GM19397 (cell line): ENCODE measurements at regions not wholly inside any gene's neighbourhood (a gene's known extent, or its start where the extent isn't known, plus 50 kb on each side); places are given as distances from the start of the nearest gene placed in this dataset.
"Not testable (repeated sequence)": the region's sequence is repeated elsewhere in the genome, so short reads cannot be mapped to it uniquely, and the experiment has no call there.

ENCODE experiments used
- ATAC-seq: cut with Tn5 transposase; IDR thresholded peaks from one replicate; pipeline ENCODE4 v1.9.1; 2021; ENCODE audit warnings: mild to moderate bottlenecking, moderate library complexity; ENCODE audit not compliant: unreplicated experiment

DNA sequence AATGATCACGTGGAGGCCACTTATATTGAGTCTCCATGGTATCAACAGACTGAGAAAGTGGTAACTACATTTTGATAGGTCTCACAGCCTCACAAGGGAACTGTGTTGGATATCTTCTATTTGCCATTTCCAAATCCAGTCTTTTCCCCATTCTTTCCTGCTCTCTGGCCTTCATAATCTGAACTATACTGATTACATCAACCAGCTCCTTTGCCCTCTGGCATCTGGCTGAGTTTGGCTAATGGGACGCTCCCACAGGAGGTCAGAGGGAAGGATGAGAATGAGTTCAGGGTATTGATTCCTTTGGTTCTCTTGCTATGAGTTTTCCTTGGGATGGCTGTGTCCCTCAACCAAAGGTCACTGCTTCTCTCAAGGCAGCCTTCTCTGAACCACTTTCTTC is 152.6 kb downstream of the RTL9 start:
- no peak for ATAC-seq

DNA sequence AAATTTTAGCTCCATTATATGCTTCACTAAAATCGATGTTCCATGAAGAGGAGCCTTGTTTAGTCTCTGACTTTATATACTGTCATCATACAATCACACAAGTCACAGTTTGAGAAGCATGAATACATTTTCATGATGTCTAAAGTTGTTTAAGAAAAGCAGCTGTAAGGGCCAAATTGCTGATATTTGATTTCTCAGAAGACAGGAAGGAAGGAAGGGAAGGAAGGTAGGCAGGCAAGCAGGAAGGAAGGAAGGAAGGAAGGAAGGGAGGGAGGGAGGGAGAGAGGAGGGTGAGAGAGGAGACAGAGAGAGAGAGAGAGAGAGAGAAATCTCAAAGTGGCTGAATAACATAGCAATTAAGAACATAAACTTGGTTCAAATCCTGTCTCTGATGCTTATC is 153.7 kb downstream of the RTL9 start:
- ATAC-seq: no peak

DNA sequence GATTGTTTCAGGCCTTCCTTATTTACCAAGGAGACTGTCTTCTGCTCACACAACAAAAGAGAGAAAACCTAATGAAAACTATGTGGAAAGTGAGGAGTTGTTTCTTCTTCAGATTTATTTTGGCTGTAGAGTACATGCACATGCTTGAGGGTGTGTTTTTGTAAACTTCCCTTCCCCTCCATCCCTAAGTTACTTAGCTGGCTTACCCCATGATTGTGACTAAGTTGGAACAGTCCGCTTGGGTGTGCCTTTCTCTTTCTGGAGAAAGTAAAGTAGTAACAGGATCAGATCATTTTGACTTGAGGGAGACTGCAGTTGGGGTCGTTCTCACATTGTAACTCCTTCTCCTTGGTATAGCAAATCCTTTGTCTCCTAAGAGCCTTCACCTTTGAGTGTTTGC is 155.9 kb downstream of the RTL9 start:
- no peak for ATAC-seq

DNA sequence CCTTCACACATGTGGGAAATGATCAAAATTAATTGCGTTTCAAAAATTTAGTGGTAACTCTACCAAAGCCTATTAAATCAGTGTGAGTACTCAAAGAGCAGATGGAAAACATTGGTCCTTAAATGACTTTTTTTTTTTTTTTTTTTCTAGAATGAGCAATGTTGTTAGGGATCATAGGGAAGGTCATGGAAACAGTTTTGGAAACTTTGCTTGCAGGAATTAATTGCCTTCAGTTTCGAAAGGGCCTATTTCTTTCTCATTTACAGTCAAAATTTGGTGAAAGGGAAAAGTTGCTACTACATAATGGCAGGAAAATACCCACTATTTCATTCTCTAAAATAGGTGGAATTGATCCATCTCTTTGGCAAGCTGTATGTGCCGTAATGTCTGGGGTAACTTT is 160.9 kb downstream of the RTL9 start:
- no peak for ATAC-seq

DNA sequence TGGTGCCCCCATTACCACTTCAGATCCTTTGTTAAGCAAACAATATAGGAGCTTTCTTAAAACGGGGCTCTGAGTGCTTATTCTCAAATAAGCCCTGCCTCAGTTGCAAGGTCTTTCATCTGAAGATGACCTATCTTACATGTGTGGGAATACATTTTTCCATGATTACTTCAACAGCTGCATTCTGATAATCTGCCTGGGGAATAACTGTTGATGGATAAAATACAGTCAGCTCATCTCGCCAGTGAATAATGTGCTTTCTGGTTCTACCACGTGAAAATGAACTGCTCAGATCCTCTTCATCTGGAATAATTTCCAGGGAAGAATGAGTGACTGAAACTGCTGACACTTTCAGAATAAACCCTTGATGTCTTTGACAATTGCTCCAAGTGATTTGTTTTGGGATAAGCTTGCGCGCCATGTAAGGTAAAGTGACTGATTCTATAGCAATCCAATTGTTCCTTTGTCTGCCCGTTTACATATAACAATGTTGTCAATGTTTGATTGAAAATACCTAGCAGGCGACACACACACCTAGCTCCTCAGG is 161.3 kb downstream of the RTL9 start:
- no peak for ATAC-seq

DNA sequence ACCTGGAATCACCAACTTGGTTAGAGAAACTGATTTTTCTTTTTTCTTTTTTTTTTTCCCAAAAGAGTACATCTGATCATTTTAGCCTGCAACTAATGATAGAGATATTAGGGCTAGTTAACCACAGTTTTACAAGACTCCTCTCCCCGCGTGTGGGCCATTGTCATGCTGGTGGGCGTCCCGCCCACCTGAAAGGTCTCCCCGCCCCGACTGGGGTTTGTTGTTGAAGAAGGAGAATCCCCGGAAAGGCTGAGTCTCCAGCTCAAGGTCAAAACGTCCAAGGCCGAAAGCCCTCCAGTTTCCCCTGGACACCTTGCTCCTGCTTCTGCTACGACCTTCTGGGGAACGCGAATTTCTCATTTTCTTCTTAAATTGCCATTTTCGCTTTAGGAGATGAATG is 162.0 kb downstream of the RTL9 start:
- not testable (repeated sequence) for ATAC-seq

DNA sequence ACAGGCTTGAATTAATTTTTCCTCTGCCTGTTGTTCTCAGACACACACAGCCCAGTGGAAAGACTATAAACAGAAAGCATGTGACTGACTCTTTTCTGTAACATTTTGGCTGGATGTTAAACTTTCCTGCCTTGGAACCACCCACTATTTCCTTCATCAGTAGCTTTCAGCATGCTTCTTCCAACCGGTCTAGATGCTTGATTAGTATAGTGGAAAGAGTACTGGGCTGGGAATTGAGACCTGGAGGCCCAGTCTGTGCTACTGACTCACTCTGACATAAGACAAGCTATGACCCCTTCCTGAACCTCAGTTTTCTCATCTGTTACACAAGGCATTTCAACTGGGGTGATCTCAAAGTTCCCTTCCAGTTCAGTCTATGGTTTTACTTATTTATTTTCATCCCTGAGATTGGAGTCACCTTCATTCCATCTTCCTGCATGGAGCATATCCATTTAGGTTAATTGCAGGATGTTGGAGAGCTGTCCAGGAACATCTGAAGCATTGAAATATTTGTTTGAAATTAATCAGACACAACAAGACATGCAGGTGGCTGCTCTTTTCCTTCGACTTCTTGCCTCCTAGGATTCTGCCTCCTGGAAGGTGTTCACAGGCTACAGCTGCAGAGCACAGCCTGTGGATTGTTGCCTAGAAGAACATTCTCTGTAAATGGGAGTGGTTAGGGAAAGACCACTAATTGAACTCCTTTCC is 173.4 kb downstream of the RTL9 start:
- no peak for ATAC-seq

DNA sequence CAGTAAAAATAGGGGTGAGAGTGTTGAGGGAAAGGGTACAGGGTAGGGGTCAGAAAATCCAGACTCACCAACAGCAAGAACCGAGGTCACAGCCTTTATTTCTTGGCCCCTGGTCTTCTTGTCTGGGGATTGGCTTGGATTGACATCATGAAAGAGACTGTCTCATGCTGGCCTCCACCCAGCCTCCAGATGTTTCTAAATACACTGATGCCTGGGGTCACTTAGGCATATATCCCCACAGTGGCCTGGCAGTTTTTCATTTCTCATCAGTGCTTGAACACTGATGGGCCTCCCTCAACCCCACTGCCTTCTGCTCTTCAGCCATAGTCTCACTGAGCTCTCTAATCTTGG is 173.9 kb downstream of the RTL9 start:
- no peak for ATAC-seq

DNA sequence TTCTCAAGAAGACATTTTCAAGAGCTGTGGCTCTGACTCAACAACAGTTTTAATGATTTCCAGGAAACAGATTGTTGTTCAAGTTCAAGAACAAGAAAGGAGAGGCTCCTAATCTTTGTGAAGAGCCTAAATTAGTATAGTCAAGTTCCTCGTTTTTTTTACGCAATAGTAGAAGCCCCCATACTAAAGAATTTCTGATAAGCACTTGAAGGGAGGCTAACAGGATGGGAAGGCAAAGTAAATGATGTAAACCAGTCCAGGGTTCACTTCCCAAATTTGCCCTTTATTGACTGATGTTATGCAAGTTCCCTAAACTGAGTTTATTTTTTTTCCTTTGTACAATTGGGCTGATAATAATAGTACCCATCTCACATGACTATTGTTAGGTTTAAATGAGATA is 178.2 kb downstream of the RTL9 start:
- no peak for ATAC-seq

DNA sequence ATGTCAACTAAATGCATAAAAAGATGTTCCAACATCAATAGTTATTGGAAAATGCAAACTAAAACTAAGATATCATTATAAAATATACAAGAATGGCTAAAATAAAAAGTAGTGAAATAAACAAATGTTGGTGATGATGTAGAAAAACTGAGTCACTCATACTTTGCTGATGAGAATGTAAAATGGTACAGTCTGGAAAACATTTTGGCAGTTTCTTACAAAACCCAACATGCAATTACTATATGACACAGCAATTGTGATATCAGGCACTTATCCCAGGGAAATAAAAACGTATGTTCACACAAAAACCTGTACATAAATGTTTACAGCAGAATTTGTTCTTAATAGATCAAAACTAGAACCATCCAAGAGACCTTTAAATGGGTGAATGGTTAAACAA is 182.6 kb downstream of the RTL9 start:
- ATAC-seq: no peak

DNA sequence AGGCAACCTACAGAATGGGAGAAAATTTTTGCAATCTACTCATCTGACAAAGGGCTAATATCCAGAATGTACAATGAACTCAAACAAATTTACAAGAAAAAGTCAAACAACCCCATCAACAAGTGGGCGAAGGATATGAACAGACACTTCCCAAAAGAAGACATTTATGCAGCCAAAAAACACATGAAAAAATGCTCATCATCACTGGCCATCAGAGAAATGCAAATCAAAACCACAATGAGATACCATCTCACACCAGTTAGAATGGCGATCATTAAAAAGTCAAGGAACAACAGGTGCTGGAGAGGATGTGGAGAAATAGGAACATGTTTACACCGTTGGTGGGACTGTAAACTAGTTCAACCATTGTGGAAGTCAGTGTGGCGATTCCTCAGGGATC is 192.2 kb downstream of the RTL9 start:
- ATAC-seq: not testable (repeated sequence)

DNA sequence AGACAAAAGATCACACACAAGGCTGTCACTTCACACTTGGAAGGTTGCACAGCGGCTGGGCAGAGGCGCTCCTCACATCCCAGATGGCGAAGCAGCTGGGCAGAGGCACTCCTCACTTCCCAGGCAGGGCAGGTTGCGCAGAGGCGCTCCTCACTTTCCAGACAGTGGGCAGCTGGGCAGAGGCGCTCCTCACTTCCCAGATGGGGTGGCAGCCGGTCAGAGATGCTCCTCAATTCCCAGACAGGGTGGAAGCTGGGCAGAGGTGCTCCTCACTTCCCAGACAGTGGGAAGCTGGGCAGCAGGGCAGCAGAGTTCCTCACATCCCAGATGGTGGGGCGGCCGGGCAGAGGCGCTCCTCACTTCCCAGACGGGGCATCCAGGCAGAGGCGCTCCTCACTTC is 199.2 kb downstream of the RTL9 start:
- no peak for ATAC-seq

DNA sequence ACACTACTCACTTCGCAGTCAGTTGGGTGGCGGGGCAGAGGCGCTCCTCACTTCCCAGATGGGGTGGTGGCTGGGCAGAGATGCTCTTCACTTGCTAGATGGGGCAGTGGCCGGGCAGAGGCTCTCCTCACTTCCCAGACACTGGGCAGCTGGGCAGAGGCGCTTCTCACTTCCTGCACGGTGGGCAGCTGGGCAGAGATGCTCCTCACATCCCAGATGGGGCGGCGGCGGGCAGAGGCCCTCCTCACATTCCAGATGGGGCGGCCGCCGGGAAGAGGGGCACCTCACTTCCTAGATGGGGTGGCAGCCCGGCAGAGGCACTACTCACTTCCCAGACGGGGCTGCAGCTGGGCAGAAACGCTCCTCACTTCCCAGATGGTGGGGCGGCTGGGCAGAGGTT is 199.8 kb downstream of the RTL9 start:
- no peak for ATAC-seq

DNA sequence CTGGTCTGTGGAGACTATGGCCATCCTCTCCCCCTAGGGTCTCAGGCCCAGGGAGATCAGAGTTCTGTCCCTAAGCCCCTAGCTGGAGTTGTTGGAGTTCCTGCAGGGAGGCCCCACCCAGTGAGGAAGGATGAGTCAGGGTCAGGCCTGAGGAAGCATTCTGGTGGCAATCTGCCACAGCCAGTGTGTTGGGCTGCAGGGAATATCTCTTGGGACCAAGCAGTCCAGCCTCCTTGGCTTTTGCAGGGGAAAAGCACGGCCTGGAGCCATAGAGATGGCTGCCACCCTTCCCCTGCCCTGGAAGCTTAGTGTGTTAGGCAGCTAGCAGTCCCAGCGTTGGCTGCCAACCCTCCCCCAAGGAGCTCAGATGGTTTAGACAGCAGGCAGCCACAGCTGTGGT is 202.4 kb downstream of the RTL9 start:
- no peak for ATAC-seq

DNA sequence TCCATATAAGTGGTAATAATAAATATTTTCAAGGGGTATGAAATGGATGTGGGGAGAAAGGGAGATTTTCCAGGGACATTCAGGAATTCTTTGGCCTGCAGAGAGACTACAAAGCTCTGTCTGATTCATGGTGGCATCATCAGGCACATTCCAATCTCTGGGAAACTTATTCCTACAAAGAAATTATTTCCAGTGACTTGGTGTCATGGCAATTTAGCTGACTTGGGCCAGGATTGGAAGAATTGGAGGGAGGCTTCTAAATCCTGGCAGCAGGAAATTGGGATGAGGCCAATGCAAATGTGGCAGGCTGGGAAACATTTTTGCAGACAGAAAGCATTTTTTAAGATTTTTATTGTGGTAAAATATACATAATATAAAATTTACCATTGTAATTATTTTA is 204.6 kb downstream of the RTL9 start:
- ATAC-seq: no peak

DNA sequence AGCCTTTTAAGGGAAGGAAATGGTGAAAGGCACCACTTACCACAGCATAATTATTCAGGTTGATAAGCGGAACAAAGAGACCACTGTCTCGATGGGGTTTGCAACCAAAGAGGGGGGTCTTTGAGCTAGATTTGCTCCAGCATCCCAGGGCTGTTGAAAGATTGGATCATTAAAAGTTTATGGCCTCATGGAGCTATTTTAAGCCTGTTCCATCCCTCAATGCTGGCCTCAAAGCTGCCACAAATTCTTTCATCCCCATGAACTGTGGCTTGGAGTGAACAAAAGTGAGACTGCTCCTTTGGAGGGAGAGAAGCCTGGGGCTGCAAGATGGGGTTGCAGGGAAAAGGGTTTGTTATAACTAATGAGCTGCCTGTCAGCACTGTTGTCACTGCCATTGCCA is 209.8 kb downstream of the RTL9 start:
- no peak for ATAC-seq

DNA sequence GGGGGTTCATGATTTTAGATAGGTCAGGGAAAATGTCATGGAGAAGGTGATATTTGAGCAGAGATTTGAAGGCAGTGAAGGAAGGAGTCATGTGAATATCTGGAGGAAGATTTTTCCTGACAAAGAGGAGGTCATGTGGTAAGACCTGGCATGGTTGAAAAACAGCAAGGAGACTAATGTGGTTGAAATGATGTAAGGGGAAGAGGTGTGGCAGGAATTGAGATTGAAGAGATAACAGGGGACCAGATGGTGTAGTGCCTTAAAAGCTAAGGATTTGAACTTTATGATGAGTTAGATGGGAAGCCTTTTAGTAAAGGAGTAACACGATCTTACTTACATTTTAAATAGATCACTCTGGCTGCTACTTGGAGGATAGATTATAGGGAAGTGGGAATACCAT is 210.9 kb downstream of the RTL9 start:
- no peak for ATAC-seq

DNA sequence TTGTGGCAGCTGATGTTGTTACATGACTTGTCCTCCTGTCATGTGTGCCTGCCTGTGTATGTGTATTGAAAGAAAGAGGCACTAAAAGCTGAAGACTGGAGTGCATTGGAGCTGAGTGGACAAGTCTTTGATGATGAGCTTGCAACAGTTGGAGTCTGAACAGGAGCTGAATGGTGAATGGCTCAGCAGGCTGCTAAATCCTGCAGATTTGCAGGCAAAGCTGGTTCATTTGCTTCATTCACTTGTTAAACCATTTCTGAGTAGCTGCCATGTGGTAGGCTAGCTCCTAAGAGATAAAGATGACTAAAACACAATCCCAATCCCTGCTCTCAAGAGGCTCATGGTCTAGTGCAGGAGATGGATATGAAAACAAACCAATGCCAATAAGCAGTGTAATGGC is 217.3 kb downstream of the CHRDL1 start:
- ATAC-seq: no peak

DNA sequence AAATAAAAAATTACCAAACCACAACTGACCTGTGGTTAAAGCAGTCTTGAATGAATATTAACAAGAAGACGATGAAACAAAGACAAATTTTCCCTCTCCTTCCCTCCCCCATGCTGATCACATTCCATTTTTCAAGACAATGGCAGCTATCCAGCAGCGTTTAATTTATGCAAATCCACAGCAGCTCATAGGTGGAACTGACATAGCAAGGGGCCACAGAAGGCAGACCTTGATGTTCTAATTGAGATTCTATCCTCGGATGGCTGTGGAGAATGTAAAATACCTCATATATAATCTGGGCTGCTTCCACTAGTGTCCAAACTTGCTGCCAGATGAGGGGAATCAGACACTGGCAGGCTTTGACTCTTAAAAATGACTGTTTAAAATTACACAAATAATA is 211.5 kb downstream of the CHRDL1 start:
- ATAC-seq: no peak

DNA sequence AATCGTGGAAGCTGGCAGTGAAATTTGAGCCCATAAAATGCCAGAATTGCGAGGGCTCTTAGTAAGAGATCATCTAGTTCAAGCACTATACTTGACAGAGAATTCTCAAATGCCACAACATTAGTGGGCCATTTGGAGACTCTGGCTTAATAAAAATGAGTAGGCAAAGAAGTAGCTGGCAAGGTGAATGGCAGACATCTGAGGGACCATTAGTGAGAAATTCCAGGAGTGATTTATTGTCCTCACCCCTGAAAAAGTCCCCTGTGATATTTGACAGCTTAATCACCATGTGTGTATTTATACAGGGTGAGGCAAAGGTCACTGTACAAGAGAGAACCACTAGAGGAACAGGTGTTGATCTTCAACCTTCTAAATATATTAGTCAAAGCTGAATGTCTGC is 207.5 kb downstream of the CHRDL1 start:
- ATAC-seq: no peak

DNA sequence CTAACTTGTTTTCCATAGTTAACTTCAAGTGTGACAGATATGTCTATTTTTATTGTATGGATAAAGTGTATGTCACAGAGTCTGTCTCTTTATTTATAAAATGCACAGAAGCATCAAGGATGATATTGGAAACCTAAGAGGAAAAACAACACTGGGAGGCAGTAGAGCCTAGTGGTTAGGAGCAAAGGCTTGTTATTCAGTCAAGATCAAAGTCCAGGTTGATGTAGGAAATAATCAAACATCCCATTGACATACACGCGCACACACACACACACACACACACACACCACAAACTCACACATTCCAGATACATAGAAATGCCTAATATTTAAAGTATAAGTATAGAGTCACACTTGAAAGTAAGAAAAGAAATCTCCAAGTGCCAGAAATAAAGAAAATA is 206.8 kb downstream of the CHRDL1 start:
- ATAC-seq: no peak

DNA sequence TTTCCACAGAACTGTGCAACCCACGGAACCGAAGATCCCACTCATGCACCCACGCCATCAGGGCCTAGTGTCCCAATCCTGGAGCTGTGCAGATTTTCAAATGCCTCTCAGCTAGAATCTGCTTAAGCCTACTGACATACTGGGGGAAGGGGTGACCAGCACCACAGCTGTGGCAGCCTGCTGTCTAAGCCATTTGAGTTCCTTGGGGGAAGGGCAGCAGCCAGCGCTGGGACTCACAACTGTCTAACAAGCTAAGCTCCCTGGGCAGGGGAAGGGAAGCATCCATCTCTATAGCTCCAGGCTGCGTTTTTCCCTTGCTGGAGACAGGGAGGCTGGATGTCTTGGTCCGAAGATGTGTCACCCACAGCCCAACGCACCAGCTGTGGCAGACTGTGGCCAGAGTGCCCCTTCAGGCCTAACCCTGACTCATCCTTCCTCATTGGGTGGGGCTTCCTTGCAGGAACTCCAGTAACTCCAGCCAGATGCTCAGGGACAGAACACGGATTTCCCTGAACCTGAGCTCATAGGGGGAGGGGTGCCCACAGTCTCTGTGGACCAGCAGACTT is 194.8 kb downstream of the CHRDL1 start:
- ATAC-seq: no peak

DNA sequence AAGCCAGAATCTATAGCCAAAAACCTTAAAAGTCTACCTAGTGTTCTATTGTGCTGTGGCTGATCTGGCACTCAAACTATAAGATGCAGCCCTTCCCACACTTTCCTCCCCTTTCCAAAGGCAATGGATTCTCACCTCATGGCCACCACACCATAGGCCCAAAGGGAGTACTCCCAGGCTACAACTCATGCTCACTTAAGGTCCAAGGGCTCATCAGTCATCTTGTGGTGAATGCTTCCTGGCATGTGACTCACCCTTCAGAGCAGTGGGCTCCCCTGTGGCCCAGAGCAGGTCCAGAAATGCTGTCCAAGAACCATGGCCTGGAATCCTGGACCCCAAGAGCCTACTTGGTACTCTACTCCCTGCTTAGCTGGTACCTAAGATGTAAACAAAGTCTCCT is 181.0 kb downstream of the CHRDL1 start:
- ATAC-seq: no peak
